ENCODE measurements at regions not wholly inside any gene's neighbourhood (a gene's known extent, or its start where the extent isn't known, plus 50 kb on each side); places are given as distances from the start of the nearest gene placed in this dataset.

DNA sequence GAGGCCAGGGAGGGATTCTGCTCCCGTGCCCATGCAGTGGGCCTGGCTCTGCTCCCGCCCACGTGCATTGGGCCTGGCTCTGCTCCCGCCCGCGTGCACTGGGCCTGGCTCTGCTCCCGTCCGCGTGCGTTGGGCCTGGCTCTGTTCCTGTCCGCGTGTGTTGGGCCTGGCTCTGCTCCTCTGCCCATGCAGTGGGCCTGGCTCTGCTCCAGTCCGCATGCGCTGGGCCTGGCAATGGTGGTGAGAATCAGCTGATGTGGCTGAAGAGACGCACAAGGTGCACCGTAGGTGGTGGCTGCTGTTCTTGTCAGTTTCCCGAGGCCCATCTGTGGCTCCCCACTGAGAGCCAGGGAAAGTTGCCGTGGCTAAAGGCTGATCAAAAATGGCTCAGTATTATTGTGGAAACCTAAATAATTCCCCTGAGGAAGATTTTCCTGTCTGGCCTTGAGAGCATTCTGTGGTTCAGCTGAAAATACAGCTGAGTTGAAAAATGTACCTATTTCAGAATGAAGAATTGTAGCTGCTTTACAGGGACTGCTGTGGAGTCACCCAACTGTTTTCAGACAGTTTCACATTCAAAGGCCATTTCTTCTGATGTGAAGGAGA lies 572.4 kb downstream of the GLRX3 start:
- no peaks in the 10 kb centered on the region for H3K9me3 Mint-ChIP-seq
- no peak overlapping the region for H3K27ac Mint-ChIP-seq (ENCODE audit: unreplicated experiment)
- H3K27me3 Mint-ChIP-seq (ENCODE audit: low read depth): peaks cover 36% of the 10 kb centered on the region
- no peak overlapping the region for H3K4me3 Mint-ChIP-seq
- no peaks in the 10 kb centered on the region for H3K36me3 Mint-ChIP-seq (ENCODE audit: low read depth)
- DNase-seq (ENCODE audit: low read depth, low spot score): no peak
- H3K4me1 Mint-ChIP-seq: no peaks in the 10 kb centered on the region
- TF ChIP-seq, protein P1, sequence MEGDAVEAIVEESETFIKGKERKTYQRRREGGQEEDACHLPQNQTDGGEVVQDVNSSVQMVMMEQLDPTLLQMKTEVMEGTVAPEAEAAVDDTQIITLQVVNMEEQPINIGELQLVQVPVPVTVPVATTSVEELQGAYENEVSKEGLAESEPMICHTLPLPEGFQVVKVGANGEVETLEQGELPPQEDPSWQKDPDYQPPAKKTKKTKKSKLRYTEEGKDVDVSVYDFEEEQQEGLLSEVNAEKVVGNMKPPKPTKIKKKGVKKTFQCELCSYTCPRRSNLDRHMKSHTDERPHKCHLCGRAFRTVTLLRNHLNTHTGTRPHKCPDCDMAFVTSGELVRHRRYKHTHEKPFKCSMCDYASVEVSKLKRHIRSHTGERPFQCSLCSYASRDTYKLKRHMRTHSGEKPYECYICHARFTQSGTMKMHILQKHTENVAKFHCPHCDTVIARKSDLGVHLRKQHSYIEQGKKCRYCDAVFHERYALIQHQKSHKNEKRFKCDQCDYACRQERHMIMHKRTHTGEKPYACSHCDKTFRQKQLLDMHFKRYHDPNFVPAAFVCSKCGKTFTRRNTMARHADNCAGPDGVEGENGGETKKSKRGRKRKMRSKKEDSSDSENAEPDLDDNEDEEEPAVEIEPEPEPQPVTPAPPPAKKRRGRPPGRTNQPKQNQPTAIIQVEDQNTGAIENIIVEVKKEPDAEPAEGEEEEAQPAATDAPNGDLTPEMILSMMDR (conservative IDR thresholded peaks at IDR 0.05): no peak

DNA sequence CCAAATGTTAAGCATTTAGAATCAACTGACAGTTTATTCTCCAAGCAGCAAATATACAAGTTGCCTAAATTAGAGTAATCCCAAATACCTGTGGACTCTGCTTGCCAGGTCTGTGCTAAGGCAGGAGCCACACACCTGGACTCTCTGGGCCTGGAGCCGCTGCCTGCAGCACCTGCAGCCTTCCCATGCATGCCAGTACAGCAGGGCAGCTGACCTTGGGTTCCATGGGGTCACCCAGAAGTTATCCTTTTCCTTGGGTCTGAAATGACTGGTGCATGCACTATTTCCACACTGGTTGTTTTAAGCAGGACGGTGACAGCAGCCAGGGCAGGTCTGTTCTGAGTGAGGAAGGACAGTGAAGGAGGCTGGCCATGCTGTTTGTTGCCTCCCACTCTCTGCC lies 573.2 kb downstream of the GLRX3 start:
- Mint-ChIP-seq H3K36me3 (ENCODE audit: low read depth) (no peaks in the 10 kb centered on the region), H3K27me3 (ENCODE audit: low read depth) (peaks cover 33% of the 10 kb centered on the region), H3K27ac (ENCODE audit: unreplicated experiment) (no peak overlapping the region), H3K9me3 (no peaks in the 10 kb centered on the region), H3K4me3 (no peak overlapping the region), H3K4me1 (no peaks in the 10 kb centered on the region)
- TF ChIP-seq, protein P1 (conservative IDR thresholded peaks at IDR 0.05): no peak
- no peak for DNase-seq (ENCODE audit: low read depth, low spot score)

DNA sequence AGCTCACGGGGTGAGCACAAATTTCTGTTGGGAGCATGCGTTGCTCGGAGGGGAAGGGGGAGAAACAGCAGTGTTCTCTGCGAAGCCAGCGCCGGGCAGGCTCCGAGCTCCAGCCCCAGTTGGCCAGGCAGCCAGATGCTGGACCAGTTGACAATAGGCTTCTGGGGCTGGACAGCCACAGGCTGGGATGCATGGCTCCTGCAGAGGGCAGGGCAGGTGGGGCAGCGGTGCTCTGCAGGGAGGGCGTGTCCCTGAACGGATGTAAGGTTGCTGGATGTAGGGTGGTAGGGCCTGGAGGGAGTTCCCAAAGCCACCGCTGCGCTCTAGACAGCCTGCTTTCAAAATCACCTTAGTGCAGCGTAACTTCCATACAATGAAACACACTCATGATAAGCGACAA lies 574.9 kb downstream of the GLRX3 start:
- no peaks in the 10 kb centered on the region for H3K9me3 Mint-ChIP-seq
- no peaks in the 10 kb centered on the region for H3K36me3 Mint-ChIP-seq (ENCODE audit: low read depth)
- TF ChIP-seq, protein P1 (conservative IDR thresholded peaks at IDR 0.05): no peak
- DNase-seq (ENCODE audit: low read depth, low spot score): no peak
- H3K4me3 Mint-ChIP-seq: no peak overlapping the region
- H3K27ac Mint-ChIP-seq (ENCODE audit: unreplicated experiment): no peak overlapping the region
- peaks cover 23% of the 10 kb centered on the region for H3K27me3 Mint-ChIP-seq (ENCODE audit: low read depth)
- H3K4me1 Mint-ChIP-seq: no peaks in the 10 kb centered on the region

DNA sequence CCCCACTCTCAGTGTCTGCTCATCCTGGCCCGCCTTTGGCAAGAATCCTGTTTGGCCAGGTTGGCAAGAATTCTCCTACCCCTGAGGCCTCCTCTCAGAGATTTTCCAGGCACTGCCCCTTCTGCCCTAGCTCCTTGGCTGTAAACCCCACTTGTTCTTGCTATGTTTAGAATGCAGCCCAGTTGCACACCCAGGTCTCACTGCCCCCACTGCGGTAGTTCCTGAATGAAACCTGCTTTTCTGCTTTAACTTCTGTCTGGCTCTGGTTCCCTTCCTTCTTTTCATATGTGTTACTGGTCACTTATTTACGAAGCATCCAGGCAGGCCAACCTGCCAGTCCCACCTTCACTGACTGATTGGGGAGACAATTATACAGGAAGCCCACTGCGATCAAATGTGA lies 576.9 kb downstream of the GLRX3 start:
- Mint-ChIP-seq H3K27ac (ENCODE audit: unreplicated experiment) (no peak overlapping the region), H3K9me3 (no peaks in the 10 kb centered on the region), H3K36me3 (ENCODE audit: low read depth) (no peaks in the 10 kb centered on the region), H3K27me3 (ENCODE audit: low read depth) (peaks cover 17% of the 10 kb centered on the region), H3K4me3 (no peak overlapping the region), H3K4me1 (no peaks in the 10 kb centered on the region)
- no peak for DNase-seq (ENCODE audit: low read depth, low spot score)
- TF ChIP-seq, protein P1 (conservative IDR thresholded peaks at IDR 0.05): no peak

DNA sequence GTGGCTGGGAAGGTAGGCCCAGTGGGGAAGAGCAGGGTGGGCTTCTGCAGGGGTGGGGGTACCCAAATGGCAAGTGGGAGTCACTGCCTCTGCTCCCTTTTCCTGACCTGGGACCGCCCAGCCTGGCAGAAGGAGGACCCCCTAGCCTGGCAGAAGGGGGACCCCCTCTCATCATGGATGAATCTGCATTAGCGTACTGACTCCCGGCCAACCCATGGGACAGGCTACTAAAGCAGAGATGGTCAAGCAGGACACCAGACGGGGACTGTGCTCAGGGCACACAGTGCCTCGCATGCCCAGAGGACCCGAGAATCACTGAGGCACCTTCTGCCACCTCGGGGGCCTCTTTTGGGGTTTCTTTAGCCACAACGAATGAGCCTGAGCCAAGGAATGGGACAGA lies 577.5 kb downstream of the GLRX3 start:
- Mint-ChIP-seq H3K36me3 (ENCODE audit: low read depth) (no peaks in the 10 kb centered on the region), H3K4me1 (no peaks in the 10 kb centered on the region), H3K9me3 (no peaks in the 10 kb centered on the region), H3K27me3 (ENCODE audit: low read depth) (peaks cover 19% of the 10 kb centered on the region), H3K27ac (ENCODE audit: unreplicated experiment) (no peak overlapping the region), H3K4me3 (no peak overlapping the region)
- TF ChIP-seq, protein P1 (conservative IDR thresholded peaks at IDR 0.05): no peak
- DNase-seq (ENCODE audit: low read depth, low spot score): no peak

Data from neural crest cell (in vitro differentiated cells).